ENCODE measurements at regions not wholly inside any gene's neighbourhood (a gene's known extent, or its start where the extent isn't known, plus 50 kb on each side); places are given as distances from the start of the nearest gene placed in this dataset.

GRCh38 chr7:43037531-43037930 is 74.9 kb upstream of the HECW1 start (continued):
- no peak for TF ChIP-seq EZH2 (IDR thresholded peaks at IDR 0.05; ENCODE audit: low read depth, low read length, severe bottlenecking)

Measured in H1 (cell line).